ENCODE measurements at regions not wholly inside any gene's neighbourhood (a gene's known extent, or its start where the extent isn't known, plus 50 kb on each side); places are given as distances from the start of the nearest gene placed in this dataset.

DNA sequence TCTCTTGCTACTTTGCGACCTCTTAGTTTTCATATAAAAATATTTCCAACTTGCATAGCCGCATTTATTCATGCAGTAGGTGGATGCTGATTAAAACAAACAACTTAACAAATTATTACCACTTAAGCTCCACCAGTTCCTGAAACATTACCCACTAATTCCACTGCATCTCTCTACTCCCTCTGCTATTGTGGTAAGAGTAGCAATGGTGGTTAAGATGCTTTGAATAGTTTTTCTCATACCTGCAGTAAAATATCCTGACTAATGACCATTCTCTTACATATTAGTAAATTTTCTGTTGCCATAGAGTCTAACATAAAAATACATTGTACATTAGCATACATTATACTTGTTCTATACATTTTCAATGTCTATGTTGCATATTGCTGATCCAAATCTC lies 397.6 kb upstream of the PLSCR5 start:
- TF ChIP-seq, protein P1, sequence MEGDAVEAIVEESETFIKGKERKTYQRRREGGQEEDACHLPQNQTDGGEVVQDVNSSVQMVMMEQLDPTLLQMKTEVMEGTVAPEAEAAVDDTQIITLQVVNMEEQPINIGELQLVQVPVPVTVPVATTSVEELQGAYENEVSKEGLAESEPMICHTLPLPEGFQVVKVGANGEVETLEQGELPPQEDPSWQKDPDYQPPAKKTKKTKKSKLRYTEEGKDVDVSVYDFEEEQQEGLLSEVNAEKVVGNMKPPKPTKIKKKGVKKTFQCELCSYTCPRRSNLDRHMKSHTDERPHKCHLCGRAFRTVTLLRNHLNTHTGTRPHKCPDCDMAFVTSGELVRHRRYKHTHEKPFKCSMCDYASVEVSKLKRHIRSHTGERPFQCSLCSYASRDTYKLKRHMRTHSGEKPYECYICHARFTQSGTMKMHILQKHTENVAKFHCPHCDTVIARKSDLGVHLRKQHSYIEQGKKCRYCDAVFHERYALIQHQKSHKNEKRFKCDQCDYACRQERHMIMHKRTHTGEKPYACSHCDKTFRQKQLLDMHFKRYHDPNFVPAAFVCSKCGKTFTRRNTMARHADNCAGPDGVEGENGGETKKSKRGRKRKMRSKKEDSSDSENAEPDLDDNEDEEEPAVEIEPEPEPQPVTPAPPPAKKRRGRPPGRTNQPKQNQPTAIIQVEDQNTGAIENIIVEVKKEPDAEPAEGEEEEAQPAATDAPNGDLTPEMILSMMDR (IDR thresholded peaks at IDR 0.05), result no peak
- TF ChIP-seq POLR2A (IDR thresholded peaks at IDR 0.05), result no peak

All from thyroid gland (tissue), 4 donors.